Bronchial epithelial cell (primary cell): ENCODE measurements at regions not wholly inside any gene's neighbourhood (a gene's known extent, or its start where the extent isn't known, plus 50 kb on each side); places are given as distances from the start of the nearest gene placed in this dataset.

Source experiments
- DNase-seq: peaks from one replicate; pipeline ENCODE4 v3.0.0-alpha.2; 2010; ENCODE audit warnings: low read depth
- FAIRE-seq: peaks from 2 replicates; lab custom pipeline; 2011; peaks lifted over from hg19 to GRCh38; lab: Jason Lieb, UNC
- H3K27me3 ChIP-seq: 2 replicates; pipeline ENCODE4 v1.5.1; 2011; ENCODE audit warnings: low read length; ENCODE audit not compliant: control insufficient read depth, insufficient read depth
- H3K36me3 ChIP-seq: 2 replicates; pipeline ENCODE4 v1.5.1; 2011; ENCODE audit warnings: low read length; ENCODE audit not compliant: control insufficient read depth, insufficient read depth
- H3K4me3 ChIP-seq: 2 replicates; pipeline ENCODE4 v1.5.1; 2011; ENCODE audit warnings: mild to moderate bottlenecking, low read depth, low read length, control low read depth
- CTCF ChIP-seq: IDR thresholded peaks from 2 replicates; pipeline ENCODE4 v1.5.1; 2011; ENCODE audit warnings: mild to moderate bottlenecking, moderate library complexity, low read length, control low read depth, inconsistent platforms; ENCODE audit not compliant: insufficient read depth, severe bottlenecking

- no peak for TF ChIP-seq CTCF
- DNase-seq (no peak), FAIRE-seq (no peak)
- Histone ChIP-seq H3K4me3 (no peak overlapping the region), H3K27me3 (no peaks in the 10 kb centered on the region), H3K36me3 (no peaks in the 10 kb centered on the region)
Observed at GRCh38 chrX:20432746-20433387, 166.2 kb upstream of the RPS6KA3 start.

- FAIRE-seq (no peak), DNase-seq (peak; percentile 18)
- Histone ChIP-seq H3K36me3 (no peaks in the 10 kb centered on the region), H3K4me3 (no peak overlapping the region), H3K27me3 (no peaks in the 10 kb centered on the region)
- no peak for TF ChIP-seq CTCF
Observed at GRCh38 chrX:20432048-20432447, 165.3 kb upstream of the RPS6KA3 start.

GRCh38 chrX:20431486-20431885 is 164.8 kb upstream of the RPS6KA3 start:
- no peak for TF ChIP-seq CTCF
- no peak for DNase-seq
- no peak for FAIRE-seq

GRCh38 chrX:20427173-20427770 is 160.6 kb upstream of the RPS6KA3 start:
- Histone ChIP-seq H3K27me3 (no peaks in the 10 kb centered on the region), H3K36me3 (no peaks in the 10 kb centered on the region), H3K4me3 (no peak overlapping the region)
- no peak for FAIRE-seq
- no peak for DNase-seq
- no peak for TF ChIP-seq CTCF

More at GRCh38 chrX:20431486-20431885, 164.8 kb upstream of the RPS6KA3 start:
- H3K36me3 ChIP-seq: no peaks in the 10 kb centered on the region
- H3K4me3 ChIP-seq: no peak overlapping the region
- H3K27me3 ChIP-seq: no peaks in the 10 kb centered on the region

- Histone ChIP-seq H3K27me3 (no peaks in the 10 kb centered on the region), H3K36me3 (no peaks in the 10 kb centered on the region), H3K4me3 (no peak overlapping the region)
- no peak for FAIRE-seq
- TF ChIP-seq CTCF: no peak
- DNase-seq: no peak
Observed at GRCh38 chrX:20421697-20422096, 155.0 kb upstream of the RPS6KA3 start.
